ENCODE measurements at regions not wholly inside any gene's neighbourhood (a gene's known extent, or its start where the extent isn't known, plus 50 kb on each side); places are given as distances from the start of the nearest gene placed in this dataset.

DNA sequence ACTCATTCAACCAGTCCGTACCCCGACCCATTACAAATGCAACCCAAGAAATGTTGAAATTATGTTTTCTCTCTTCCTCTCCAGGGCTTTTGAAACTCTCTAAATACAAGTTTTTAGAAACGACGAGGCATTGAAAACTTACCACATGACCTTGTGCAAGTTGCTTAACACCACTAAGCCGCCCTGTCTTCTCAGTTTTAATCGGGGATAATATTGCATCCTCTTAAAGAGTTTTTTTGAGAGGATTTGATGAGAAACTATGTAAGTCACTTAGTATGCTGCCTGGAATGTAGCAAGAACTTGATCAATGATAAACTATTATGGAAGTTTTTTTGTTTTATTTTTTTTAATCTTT is 149.0 kb upstream of the FAM20A start:
- H3K4me1 ChIP-seq (ENCODE audit: insufficient read depth, low read length): no peaks in the 10 kb centered on the region
- no peak overlapping the region for H2AFZ ChIP-seq (ENCODE audit: low read depth, low read length)
- H3K9me3 ChIP-seq (ENCODE audit: low read length): peaks cover 2% of the 10 kb centered on the region
- no peaks in the 10 kb centered on the region for H3K36me3 ChIP-seq (ENCODE audit: insufficient read depth, low read length)
- no peak overlapping the region for H3K4me3 ChIP-seq (ENCODE audit: low read length)
- H3K27me3 ChIP-seq (ENCODE audit: insufficient read depth, low read length): no peaks in the 10 kb centered on the region

DNA sequence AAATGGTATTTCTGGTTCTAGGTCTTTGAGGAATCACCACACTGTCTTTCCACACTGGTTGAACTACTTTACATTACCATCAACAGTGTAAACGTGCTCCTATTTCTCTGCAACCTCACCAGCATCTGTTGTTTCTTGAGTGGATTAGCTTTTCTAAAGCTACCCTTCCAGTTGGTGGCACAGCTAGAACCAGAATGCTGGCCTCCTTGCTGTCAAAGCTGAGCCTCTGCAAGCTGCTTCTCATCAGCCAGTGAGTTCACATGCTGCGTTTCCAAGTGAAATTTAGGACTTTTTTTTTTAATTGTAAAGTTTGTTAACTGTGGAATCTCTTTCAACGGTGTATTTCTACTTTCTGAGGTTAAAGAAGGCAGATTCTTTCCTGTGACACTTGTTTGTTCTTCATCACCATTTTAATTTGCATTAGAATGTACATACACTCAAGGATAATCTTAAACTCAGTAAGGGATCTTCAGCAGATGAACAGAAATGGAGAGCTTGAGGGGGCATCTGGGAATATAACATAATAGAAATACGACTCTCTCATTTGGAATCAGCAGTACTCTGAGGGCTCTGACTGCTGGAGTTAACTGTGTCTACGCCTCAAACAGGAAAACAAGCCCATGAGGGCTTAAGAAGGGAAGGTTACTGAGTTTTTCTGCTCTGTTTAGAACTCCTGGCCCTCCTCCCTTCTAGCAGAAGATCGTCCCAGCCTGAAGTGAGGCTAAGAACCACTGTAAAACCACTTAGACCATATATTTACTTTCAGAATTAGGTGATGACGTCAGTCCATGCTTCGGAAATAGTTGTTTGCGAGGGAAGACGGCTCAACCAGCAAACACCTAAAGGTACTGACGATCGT is 148.4 kb upstream of the FAM20A start:
- no peak overlapping the region for H3K4me3 ChIP-seq (ENCODE audit: low read length)

DNA sequence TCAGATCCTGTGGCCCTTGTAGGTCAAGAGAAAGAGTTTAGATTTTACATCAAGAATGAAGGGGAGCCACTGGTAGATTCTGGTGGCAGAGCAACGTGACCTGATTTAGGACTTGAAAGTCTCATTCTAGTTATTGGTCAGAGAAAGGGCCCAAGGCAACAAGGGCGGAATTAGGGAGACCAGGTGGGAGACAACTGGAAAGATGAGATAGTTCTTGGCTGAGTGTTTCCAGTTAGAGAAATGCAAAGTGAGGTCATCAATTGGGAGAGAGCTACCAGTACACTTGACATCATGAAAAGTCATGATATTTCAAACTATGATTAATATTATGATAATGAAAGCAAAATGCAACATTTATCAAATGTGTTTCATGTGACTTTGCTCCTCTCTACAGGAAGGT is 147.2 kb upstream of the FAM20A start:
- H3K36me3 ChIP-seq (ENCODE audit: insufficient read depth, low read length): no peaks in the 10 kb centered on the region
- H3K27me3 ChIP-seq (ENCODE audit: insufficient read depth, low read length): no peaks in the 10 kb centered on the region
- no peak overlapping the region for H2AFZ ChIP-seq (ENCODE audit: low read depth, low read length)

More for the DNA sequence above, 148.4 kb upstream of the FAM20A start:
- H3K36me3 ChIP-seq (ENCODE audit: insufficient read depth, low read length): no peaks in the 10 kb centered on the region
- no peaks in the 10 kb centered on the region for H3K4me1 ChIP-seq (ENCODE audit: insufficient read depth, low read length)
- no peak overlapping the region for H2AFZ ChIP-seq (ENCODE audit: low read depth, low read length)
- peaks cover 7% of the 10 kb centered on the region for H3K9me3 ChIP-seq (ENCODE audit: low read length)
- H3K27me3 ChIP-seq (ENCODE audit: insufficient read depth, low read length): no peaks in the 10 kb centered on the region

DNA sequence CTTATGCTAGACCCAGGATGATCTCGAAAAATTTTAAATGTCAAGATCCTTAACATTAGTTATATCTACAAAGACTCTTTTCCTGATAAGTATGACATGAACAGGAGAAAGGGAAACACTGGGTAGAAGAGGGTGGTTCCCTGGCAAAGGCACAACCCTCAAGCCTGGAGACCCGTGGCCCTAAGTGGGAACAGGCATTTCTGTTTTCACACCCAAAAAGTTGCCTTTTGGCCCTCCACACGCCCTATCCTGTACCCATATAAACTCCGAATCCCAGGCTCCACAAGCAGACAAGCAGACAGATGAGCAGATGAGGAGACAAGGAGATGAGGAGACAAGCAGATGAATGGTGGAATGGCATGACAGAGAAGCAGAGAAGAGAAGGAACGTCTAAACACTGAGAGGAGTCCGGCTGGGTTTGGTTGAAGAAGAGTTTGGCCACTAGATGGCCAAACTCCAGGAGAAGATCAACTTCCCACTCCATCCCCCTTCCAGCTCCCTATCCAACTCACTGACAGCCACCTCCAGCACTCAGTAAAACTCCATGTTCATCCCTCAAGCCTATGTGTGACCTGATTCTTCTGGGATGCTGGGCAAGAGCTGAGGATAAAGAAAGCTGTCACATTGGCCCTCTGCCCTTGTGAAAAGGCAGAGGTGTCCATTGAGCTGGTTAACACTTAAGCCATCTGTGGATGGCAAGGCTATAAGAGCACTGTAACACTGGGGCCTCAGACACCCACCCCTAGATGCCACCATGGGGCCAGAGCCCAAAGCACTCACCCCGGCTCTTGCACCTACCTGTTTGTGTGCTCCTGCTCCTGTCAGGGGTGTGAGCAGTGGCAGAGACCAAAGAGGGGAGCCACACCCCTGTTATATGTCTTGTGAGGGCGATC is 139.6 kb upstream of the FAM20A start:
- H2AFZ ChIP-seq (ENCODE audit: low read depth, low read length): no peak overlapping the region
- H3K4me3 ChIP-seq (ENCODE audit: low read length): no peak overlapping the region
- H3K36me3 ChIP-seq (ENCODE audit: insufficient read depth, low read length): no peaks in the 10 kb centered on the region
- H3K27me3 ChIP-seq (ENCODE audit: insufficient read depth, low read length): peaks cover 5% of the 10 kb centered on the region
- peaks cover 7% of the 10 kb centered on the region for H3K9me3 ChIP-seq (ENCODE audit: low read length)
- no peaks in the 10 kb centered on the region for H3K4me1 ChIP-seq (ENCODE audit: insufficient read depth, low read length)

More for the DNA sequence above, 147.2 kb upstream of the FAM20A start:
- Histone ChIP-seq H3K9me3 (ENCODE audit: low read length) (peaks cover 7% of the 10 kb centered on the region), H3K4me3 (ENCODE audit: low read length) (no peak overlapping the region), H3K4me1 (ENCODE audit: insufficient read depth, low read length) (no peaks in the 10 kb centered on the region)

DNA sequence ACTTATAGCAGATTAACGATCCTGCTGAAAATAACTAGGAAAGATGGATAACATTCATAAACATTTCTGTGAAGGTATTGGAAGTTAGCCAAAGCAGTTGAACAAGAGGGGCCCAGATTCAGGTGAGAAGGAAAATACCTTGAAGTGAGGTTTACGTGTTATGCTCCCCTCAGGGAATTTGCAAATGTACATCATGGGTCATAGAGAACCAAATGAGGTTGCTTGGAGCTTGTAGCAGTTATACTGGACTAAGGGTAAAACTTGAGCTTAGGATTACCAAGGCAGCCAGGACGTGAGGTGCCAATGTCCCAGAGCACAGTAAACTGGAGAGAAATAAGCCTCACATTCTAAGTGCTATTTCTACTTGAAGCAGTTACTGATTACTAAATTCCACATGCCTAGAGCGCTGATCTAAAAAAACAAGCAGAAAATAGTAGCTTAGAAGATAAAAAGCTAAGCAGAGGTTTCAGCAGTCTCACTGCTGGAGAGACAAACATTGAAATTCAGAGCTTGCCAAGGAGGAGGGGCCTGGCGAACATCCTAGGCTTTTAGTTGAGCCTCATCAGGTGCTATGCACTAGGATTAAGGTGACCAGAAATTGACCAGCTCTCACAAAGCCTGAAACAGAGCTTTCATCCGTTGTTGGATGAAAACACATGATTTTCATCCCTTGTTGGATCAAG is 136.7 kb upstream of the FAM20A start:
- Histone ChIP-seq H3K4me1 (ENCODE audit: insufficient read depth, low read length) (no peaks in the 10 kb centered on the region), H3K4me3 (ENCODE audit: low read length) (no peak overlapping the region), H3K27me3 (ENCODE audit: insufficient read depth, low read length) (peaks cover 5% of the 10 kb centered on the region), H2AFZ (ENCODE audit: low read depth, low read length) (no peak overlapping the region), H3K36me3 (ENCODE audit: insufficient read depth, low read length) (no peaks in the 10 kb centered on the region), H3K9me3 (ENCODE audit: low read length) (no peaks in the 10 kb centered on the region)

DNA sequence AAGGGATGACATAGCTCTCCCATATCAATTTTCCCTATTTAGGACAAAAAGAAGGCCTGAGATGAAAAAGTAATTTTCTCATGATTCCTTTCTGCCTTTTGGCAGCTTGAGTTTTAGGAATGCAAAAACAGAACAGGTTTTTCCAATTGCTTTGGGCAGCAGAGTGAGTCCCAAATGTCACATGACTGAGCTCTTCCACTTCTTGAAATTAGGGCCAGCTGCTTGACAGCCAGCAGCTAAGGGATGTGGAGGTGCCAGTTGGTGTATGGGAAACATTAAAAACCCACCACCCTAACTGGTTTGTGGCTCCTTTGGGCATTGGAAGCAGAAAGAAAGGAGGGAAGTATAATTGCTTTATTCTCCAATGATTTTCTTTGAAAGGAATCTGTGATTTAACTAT is 133.8 kb upstream of the FAM20A start:
- no peaks in the 10 kb centered on the region for H3K36me3 ChIP-seq (ENCODE audit: insufficient read depth, low read length)
- no peak overlapping the region for H3K4me3 ChIP-seq (ENCODE audit: low read length)

DNA sequence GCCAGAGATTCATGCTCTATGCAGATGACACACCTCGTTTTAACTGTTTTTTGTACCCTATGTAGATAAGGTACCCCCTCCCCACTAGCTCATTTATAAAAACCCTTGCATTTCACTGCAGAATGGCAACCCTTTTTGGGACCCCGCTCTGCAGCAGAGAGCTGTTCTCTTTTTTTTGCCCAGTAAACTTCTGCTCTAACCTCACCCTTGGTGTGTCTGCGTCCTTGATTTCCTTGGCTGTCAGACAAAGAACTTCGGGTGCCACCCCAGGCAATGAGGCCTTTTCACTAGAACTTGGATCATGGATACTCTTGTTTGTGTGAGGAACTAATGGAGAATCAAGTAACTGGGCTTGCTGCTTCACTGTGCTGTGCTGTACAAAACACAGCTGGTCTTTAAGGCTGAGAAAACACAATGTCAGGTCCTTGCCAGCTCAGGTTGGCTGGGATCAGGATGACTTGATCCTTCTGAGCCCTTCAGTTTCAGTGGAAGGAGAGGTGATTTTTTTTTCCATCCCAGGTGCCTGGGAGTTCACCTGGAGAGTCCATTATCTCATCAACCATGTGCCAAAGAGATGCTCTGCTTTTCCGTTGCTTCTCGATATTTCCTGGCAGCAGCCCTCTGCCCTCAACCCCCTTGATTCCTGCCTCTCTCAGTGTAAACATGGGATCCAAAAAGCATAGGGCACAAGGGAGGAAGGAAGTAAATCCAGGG is 133.2 kb upstream of the FAM20A start:
- Histone ChIP-seq H2AFZ (ENCODE audit: low read depth, low read length) (no peak overlapping the region), H3K9me3 (ENCODE audit: low read length) (no peaks in the 10 kb centered on the region), H3K4me3 (ENCODE audit: low read length) (no peak overlapping the region), H3K36me3 (ENCODE audit: insufficient read depth, low read length) (no peaks in the 10 kb centered on the region), H3K4me1 (ENCODE audit: insufficient read depth, low read length) (no peaks in the 10 kb centered on the region), H3K27me3 (ENCODE audit: insufficient read depth, low read length) (peaks cover 5% of the 10 kb centered on the region)

More for the DNA sequence above, 133.8 kb upstream of the FAM20A start:
- Histone ChIP-seq H3K27me3 (ENCODE audit: insufficient read depth, low read length) (peaks cover 5% of the 10 kb centered on the region), H3K4me1 (ENCODE audit: insufficient read depth, low read length) (no peaks in the 10 kb centered on the region), H2AFZ (ENCODE audit: low read depth, low read length) (no peak overlapping the region), H3K9me3 (ENCODE audit: low read length) (no peaks in the 10 kb centered on the region)

DNA sequence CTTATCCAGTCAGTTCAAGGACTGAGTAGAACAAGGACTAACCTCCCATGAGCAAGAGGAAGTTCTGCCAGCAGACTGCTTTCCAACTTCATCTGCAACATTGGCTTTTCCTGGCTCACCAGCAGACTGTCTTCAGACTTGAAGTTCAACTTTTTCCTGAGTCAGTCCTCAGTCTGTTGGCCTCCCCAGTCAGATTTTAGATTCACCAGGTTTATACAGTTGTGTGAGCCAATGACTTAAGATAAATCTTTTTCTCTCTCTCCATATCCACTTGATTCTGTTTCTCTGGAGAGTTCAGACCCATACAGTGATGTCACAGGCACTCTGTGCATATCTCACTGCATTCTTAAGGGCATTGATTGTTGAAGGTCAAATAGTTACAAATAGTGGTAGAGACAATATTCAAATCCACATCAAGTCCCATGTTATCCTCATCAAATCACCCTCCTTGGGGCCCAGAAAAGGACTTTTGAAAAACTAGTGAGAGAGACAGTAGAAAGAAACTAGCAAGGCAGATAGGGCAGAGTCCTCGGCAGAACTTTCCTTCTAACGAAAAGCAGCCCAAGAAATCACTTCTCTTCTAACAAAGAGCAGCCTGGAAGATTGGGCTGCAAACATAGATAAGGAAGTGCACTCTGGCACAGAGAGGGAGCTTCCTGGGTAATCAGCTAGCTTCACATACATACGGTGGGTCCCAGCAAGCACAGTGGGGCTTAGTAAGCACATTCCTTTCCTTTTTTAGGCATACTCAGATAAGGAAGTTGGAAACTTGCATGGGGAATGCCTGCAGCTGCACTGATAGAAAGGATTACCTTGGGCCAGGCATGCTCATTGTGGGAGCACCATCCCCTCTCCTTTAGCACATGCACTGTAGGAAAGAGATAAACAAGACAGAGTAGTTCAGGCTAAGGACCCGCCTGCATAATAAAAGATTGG is 132.3 kb upstream of the FAM20A start:
- H3K36me3 ChIP-seq (ENCODE audit: insufficient read depth, low read length): no peaks in the 10 kb centered on the region

DNA sequence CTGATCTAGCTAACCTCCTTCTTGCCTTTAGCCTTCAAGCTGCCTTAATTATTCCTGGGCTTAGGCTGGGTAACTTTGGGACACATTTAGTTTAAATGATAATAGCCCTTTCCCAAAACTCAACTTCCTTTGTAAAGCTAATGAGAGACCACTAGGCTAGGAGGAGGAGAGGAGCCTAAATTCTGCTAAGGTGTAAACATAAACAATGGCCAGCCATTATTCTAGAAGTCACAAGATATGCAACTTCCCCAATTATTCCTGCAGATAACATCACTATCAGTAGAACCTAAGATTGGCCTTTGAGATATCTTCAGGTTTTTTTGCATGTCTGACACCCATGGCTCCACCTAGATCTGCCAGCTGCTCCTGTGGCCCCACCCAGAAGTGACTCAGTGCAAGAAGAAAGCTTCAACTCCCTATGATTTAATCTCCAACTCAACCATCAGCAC is 131.2 kb upstream of the FAM20A start:
- Histone ChIP-seq H3K4me1 (ENCODE audit: insufficient read depth, low read length) (no peaks in the 10 kb centered on the region), H3K27me3 (ENCODE audit: insufficient read depth, low read length) (peaks cover under 1% of the 10 kb centered on the region), H3K9me3 (ENCODE audit: low read length) (no peaks in the 10 kb centered on the region), H3K36me3 (ENCODE audit: insufficient read depth, low read length) (no peaks in the 10 kb centered on the region), H3K4me3 (ENCODE audit: low read length) (no peak overlapping the region), H2AFZ (ENCODE audit: low read depth, low read length) (no peak overlapping the region)

More for the DNA sequence above, 132.3 kb upstream of the FAM20A start:
- Histone ChIP-seq H3K4me3 (ENCODE audit: low read length) (no peak overlapping the region), H2AFZ (ENCODE audit: low read depth, low read length) (no peak overlapping the region), H3K27me3 (ENCODE audit: insufficient read depth, low read length) (peaks cover 5% of the 10 kb centered on the region), H3K4me1 (ENCODE audit: insufficient read depth, low read length) (no peaks in the 10 kb centered on the region), H3K9me3 (ENCODE audit: low read length) (no peaks in the 10 kb centered on the region)

DNA sequence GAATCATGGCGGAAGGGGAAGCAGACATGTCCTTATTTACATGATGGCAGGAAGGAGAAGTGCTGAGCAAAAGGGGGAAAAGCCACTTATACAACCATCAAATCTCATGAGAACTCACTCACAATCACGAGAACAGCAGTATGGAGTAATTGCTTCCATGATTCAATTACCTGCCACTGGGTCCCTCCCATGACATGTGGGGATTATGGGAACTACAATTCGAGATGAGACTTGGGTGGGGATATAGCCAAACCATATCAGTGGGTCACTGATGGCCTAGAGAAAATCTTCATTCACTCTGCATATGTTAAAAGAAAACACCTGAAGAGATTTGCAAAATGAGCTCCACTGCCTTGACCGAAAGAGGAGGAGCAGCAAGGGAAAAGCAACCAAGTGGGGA is 130.3 kb upstream of the FAM20A start:
- no peaks in the 10 kb centered on the region for H3K9me3 ChIP-seq (ENCODE audit: low read length)

DNA sequence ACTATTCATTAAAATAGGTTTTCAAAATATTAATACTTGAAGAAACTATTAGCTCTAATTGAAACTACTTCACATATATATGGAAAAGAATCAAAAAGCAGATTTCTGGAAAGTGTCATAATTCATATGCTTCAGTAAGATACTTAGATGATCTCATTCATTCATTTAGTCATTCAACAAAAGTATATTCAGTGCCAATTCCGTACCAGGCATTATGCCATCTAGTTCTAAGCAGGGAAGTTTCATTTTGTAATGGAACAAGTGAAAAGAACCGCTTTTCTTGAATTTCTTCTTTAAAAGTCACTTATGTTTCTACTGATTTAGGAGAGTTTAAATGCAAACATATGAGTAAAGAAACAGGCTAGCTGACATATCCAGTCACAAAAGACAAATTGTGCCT is 118.3 kb upstream of the FAM20A start:
- Histone ChIP-seq H3K27me3 (ENCODE audit: insufficient read depth, low read length) (peaks cover 2% of the 10 kb centered on the region), H2AFZ (ENCODE audit: low read depth, low read length) (no peak overlapping the region), H3K4me1 (ENCODE audit: insufficient read depth, low read length) (no peaks in the 10 kb centered on the region), H3K9me3 (ENCODE audit: low read length) (no peaks in the 10 kb centered on the region), H3K36me3 (ENCODE audit: insufficient read depth, low read length) (no peaks in the 10 kb centered on the region), H3K4me3 (ENCODE audit: low read length) (no peak overlapping the region)

More for the DNA sequence above, 130.3 kb upstream of the FAM20A start:
- Histone ChIP-seq H2AFZ (ENCODE audit: low read depth, low read length) (no peak overlapping the region), H3K27me3 (ENCODE audit: insufficient read depth, low read length) (no peaks in the 10 kb centered on the region), H3K4me3 (ENCODE audit: low read length) (no peak overlapping the region), H3K4me1 (ENCODE audit: insufficient read depth, low read length) (no peaks in the 10 kb centered on the region), H3K36me3 (ENCODE audit: insufficient read depth, low read length) (no peaks in the 10 kb centered on the region)

DNA sequence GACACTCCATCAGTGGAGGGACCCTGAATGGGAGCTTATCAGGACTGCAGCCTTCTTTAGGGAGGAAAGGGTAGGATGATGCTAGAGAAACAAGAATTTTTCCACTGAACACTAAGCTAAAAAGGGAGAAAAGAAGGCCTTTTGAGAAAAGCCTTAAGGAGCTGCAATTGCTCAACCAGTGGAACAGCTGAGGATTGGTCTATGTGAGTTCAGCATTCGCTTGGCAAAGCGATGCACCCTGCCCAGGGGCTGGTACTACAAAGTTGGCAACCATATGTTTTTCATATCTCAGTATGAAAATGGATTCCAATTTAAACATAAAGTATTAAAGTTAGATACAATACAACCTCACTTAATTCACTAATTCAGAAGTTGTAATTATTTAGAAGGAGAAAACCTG is 117.8 kb upstream of the FAM20A start:
- H2AFZ ChIP-seq (ENCODE audit: low read depth, low read length): no peak overlapping the region
- no peaks in the 10 kb centered on the region for H3K36me3 ChIP-seq (ENCODE audit: insufficient read depth, low read length)
- no peak overlapping the region for H3K4me3 ChIP-seq (ENCODE audit: low read length)
- H3K4me1 ChIP-seq (ENCODE audit: insufficient read depth, low read length): no peaks in the 10 kb centered on the region
- H3K9me3 ChIP-seq (ENCODE audit: low read length): no peaks in the 10 kb centered on the region
- peaks cover 2% of the 10 kb centered on the region for H3K27me3 ChIP-seq (ENCODE audit: insufficient read depth, low read length)
